ENCODE measurements at regions not wholly inside any gene's neighbourhood (a gene's known extent, or its start where the extent isn't known, plus 50 kb on each side); places are given as distances from the start of the nearest gene placed in this dataset.
"Not testable (repeated sequence)": the region's sequence is repeated elsewhere in the genome, so short reads cannot be mapped to it uniquely, and the experiment has no call there.

GRCh38 chr2:59232394-59233165 lies 991.5 kb upstream of the FANCL start:
- Histone ChIP-seq H3K27ac (ENCODE audit: low read depth, low read length) (no peak overlapping the region), H3K4me2 (ENCODE audit: insufficient read depth, low read length) (no peak overlapping the region), H3K4me1 (ENCODE audit: insufficient read depth, low read length) (no peaks in the 10 kb centered on the region), H3K27me3 (ENCODE audit: insufficient read depth, low read length) (no peaks in the 10 kb centered on the region), H3K9me3 (ENCODE audit: low read depth, low read length) (peaks cover 4% of the 10 kb centered on the region), H4K20me1 (ENCODE audit: insufficient read depth, low read length) (no peaks in the 10 kb centered on the region), H3K36me3 (ENCODE audit: insufficient read depth, low read length) (no peaks in the 10 kb centered on the region), H3K79me2 (ENCODE audit: insufficient read depth, low read length) (no peaks in the 10 kb centered on the region), H3K4me3 (ENCODE audit: insufficient read depth, low read length) (no peak overlapping the region), H2AFZ (ENCODE audit: low read length) (no peak overlapping the region)
- DNase-seq (ENCODE audit: insufficient read length, low spot score, missing footprints) = no peak
- no peak for TF ChIP-seq CTCF (IDR thresholded peaks at IDR 0.05; ENCODE audit: extremely low read depth, low read depth, low read length)

- not testable (repeated sequence) for DNase-seq (ENCODE audit: insufficient read length, low spot score, missing footprints); H3K4me3 ChIP-seq (ENCODE audit: insufficient read depth, low read length); H2AFZ ChIP-seq (ENCODE audit: low read length); H3K79me2 ChIP-seq (ENCODE audit: insufficient read depth, low read length); H4K20me1 ChIP-seq (ENCODE audit: insufficient read depth, low read length); H3K36me3 ChIP-seq (ENCODE audit: insufficient read depth, low read length); H3K4me2 ChIP-seq (ENCODE audit: insufficient read depth, low read length); H3K27ac ChIP-seq (ENCODE audit: low read depth, low read length); H3K4me1 ChIP-seq (ENCODE audit: insufficient read depth, low read length); H3K9me3 ChIP-seq (ENCODE audit: low read depth, low read length); H3K27me3 ChIP-seq (ENCODE audit: insufficient read depth, low read length)
Observed at GRCh38 chr2:59226362-59226761, 985.2 kb upstream of the FANCL start.

- no peaks in the 10 kb centered on the region for H3K4me1 ChIP-seq (ENCODE audit: insufficient read depth, low read length)
- no peak overlapping the region for H2AFZ ChIP-seq (ENCODE audit: low read length)
- TF ChIP-seq CTCF (IDR thresholded peaks at IDR 0.05; ENCODE audit: extremely low read depth, low read depth, low read length) = no peak
- H3K27ac ChIP-seq (ENCODE audit: low read depth, low read length) = no peak overlapping the region
- no peak overlapping the region for H3K4me3 ChIP-seq (ENCODE audit: insufficient read depth, low read length)
- no peaks in the 10 kb centered on the region for H3K79me2 ChIP-seq (ENCODE audit: insufficient read depth, low read length)
- DNase-seq (ENCODE audit: insufficient read length, low spot score, missing footprints) = peak; percentile 11
- no peaks in the 10 kb centered on the region for H3K36me3 ChIP-seq (ENCODE audit: insufficient read depth, low read length)
- no peaks in the 10 kb centered on the region for H4K20me1 ChIP-seq (ENCODE audit: insufficient read depth, low read length)
- H3K27me3 ChIP-seq (ENCODE audit: insufficient read depth, low read length) = no peaks in the 10 kb centered on the region
- no peak overlapping the region for H3K4me2 ChIP-seq (ENCODE audit: insufficient read depth, low read length)
- H3K9me3 ChIP-seq (ENCODE audit: low read depth, low read length) = no peaks in the 10 kb centered on the region
Observed at GRCh38 chr2:59223742-59224141, 982.6 kb upstream of the FANCL start.

GRCh38 chr2:59217360-59217759 lies 976.2 kb upstream of the FANCL start:
- H3K9me3 ChIP-seq (ENCODE audit: low read depth, low read length) = no peaks in the 10 kb centered on the region
- no peak overlapping the region for H3K4me3 ChIP-seq (ENCODE audit: insufficient read depth, low read length)
- no peak for TF ChIP-seq CTCF (IDR thresholded peaks at IDR 0.05; ENCODE audit: extremely low read depth, low read depth, low read length)
- no peak overlapping the region for H3K27ac ChIP-seq (ENCODE audit: low read depth, low read length)
- no peak overlapping the region for H2AFZ ChIP-seq (ENCODE audit: low read length)
- H3K4me2 ChIP-seq (ENCODE audit: insufficient read depth, low read length) = no peak overlapping the region
- no peaks in the 10 kb centered on the region for H3K27me3 ChIP-seq (ENCODE audit: insufficient read depth, low read length)
- H3K4me1 ChIP-seq (ENCODE audit: insufficient read depth, low read length) = no peaks in the 10 kb centered on the region
- H3K79me2 ChIP-seq (ENCODE audit: insufficient read depth, low read length) = no peaks in the 10 kb centered on the region
- H4K20me1 ChIP-seq (ENCODE audit: insufficient read depth, low read length) = no peaks in the 10 kb centered on the region
- H3K36me3 ChIP-seq (ENCODE audit: insufficient read depth, low read length) = no peaks in the 10 kb centered on the region
- no peak for DNase-seq (ENCODE audit: insufficient read length, low spot score, missing footprints)

Measured in osteoblast (primary cell).